ENCODE measurements at regions not wholly inside any gene's neighbourhood (a gene's known extent, or its start where the extent isn't known, plus 50 kb on each side); places are given as distances from the start of the nearest gene placed in this dataset.

DNA sequence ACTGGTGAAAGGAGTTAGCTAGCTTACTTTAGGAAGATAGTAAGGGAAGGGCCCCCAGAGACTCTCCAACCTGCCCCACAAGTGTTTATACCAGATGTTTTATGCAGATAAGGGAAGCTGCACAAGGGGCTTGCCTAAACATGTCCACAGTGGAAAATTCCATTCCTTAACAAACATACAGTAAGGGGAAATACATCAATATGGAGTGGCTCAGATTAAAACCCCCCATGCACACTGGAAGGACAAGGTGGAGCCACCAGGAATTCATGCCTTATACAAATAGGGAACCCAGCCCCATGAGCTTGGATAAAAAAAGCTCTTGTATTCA, 106.3 kb upstream of the GPBP1 start (continued):
- TF ChIP-seq, protein P1, sequence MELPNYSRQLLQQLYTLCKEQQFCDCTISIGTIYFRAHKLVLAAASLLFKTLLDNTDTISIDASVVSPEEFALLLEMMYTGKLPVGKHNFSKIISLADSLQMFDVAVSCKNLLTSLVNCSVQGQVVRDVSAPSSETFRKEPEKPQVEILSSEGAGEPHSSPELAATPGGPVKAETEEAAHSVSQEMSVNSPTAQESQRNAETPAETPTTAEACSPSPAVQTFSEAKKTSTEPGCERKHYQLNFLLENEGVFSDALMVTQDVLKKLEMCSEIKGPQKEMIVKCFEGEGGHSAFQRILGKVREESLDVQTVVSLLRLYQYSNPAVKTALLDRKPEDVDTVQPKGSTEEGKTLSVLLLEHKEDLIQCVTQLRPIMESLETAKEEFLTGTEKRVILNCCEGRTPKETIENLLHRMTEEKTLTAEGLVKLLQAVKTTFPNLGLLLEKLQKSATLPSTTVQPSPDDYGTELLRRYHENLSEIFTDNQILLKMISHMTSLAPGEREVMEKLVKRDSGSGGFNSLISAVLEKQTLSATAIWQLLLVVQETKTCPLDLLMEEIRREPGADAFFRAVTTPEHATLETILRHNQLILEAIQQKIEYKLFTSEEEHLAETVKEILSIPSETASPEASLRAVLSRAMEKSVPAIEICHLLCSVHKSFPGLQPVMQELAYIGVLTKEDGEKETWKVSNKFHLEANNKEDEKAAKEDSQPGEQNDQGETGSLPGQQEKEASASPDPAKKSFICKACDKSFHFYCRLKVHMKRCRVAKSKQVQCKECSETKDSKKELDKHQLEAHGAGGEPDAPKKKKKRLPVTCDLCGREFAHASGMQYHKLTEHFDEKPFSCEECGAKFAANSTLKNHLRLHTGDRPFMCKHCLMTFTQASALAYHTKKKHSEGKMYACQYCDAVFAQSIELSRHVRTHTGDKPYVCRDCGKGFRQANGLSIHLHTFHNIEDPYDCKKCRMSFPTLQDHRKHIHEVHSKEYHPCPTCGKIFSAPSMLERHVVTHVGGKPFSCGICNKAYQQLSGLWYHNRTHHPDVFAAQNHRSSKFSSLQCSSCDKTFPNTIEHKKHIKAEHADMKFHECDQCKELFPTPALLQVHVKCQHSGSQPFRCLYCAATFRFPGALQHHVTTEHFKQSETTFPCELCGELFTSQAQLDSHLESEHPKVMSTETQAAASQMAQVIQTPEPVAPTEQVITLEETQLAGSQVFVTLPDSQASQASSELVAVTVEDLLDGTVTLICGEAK (IDR thresholded peaks at IDR 0.05) = no peak
- TF ChIP-seq, protein P1 (CRISPR knock-in tag; IDR thresholded peaks at IDR 0.05) = no peak
- TF ChIP-seq FUS (optimal IDR thresholded peaks at IDR 0.05; ENCODE audit: low read depth, low read length) = no peak
- no peak for TF ChIP-seq PTBP1 (IDR thresholded peaks at IDR 0.05; ENCODE audit: low read depth, low read length)
- TF ChIP-seq, protein P2, sequence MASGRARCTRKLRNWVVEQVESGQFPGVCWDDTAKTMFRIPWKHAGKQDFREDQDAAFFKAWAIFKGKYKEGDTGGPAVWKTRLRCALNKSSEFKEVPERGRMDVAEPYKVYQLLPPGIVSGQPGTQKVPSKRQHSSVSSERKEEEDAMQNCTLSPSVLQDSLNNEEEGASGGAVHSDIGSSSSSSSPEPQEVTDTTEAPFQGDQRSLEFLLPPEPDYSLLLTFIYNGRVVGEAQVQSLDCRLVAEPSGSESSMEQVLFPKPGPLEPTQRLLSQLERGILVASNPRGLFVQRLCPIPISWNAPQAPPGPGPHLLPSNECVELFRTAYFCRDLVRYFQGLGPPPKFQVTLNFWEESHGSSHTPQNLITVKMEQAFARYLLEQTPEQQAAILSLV (tag; IDR thresholded peaks at IDR 0.05) = no peak
- TF ChIP-seq ZNF133 (CRISPR knock-in tag; IDR thresholded peaks at IDR 0.05) = no peak
- TF ChIP-seq PCBP1 (IDR thresholded peaks at IDR 0.05; ENCODE audit: low read depth, low read length, poor library complexity, severe bottlenecking) = no peak
- TF ChIP-seq, protein P3, sequence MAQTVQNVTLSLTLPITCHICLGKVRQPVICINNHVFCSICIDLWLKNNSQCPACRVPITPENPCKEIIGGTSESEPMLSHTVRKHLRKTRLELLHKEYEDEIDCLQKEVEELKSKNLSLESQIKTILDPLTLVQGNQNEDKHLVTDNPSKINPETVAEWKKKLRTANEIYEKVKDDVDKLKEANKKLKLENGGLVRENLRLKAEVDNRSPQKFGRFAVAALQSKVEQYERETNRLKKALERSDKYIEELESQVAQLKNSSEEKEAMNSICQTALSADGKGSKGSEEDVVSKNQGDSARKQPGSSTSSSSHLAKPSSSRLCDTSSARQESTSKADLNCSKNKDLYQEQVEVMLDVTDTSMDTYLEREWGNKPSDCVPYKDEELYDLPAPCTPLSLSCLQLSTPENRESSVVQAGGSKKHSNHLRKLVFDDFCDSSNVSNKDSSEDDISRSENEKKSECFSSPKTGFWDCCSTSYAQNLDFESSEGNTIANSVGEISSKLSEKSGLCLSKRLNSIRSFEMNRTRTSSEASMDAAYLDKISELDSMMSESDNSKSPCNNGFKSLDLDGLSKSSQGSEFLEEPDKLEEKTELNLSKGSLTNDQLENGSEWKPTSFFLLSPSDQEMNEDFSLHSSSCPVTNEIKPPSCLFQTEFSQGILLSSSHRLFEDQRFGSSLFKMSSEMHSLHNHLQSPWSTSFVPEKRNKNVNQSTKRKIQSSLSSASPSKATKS (CRISPR knock-in tag; IDR thresholded peaks at IDR 0.05) = no peak
- TF ChIP-seq POLR2AphosphoS5 (IDR thresholded peaks at IDR 0.05; ENCODE audit: control insufficient read depth, insufficient read depth, low read depth, low read length) = 0 out of 2 replicates have a peak, but pooled peaks have one; percentile 25
- no peak for TF ChIP-seq ZNF79 (CRISPR knock-in tag; IDR thresholded peaks at IDR 0.05; ENCODE audit: low read depth)
- no peak for TF ChIP-seq JUNB (CRISPR knock-in tag; conservative IDR thresholded peaks at IDR 0.05)
- TF ChIP-seq, protein P4, sequence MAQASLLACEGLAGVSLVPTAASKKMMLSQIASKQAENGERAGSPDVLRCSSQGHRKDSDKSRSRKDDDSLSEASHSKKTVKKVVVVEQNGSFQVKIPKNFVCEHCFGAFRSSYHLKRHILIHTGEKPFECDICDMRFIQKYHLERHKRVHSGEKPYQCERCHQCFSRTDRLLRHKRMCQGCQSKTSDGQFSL (CRISPR knock-in tag; IDR thresholded peaks at IDR 0.05) = no peak
- TF ChIP-seq, protein P4 (tag; IDR thresholded peaks at IDR 0.05) = no peak
- TF ChIP-seq TCF7 (IDR thresholded peaks at IDR 0.05; ENCODE audit: borderline replicate concordance) = no peak
- no peak for TF ChIP-seq FOXJ3 (CRISPR knock-in tag; IDR thresholded peaks at IDR 0.05)
- no peak for TF ChIP-seq TBL1XR1 (IDR thresholded peaks at IDR 0.05; ENCODE audit: low read length in 2 of 2)
- TF ChIP-seq TSC22D4 (tag; IDR thresholded peaks at IDR 0.05) = no peak
